22Rv1 (cell line): ENCODE measurements at regions not wholly inside any gene's neighbourhood (a gene's known extent, or its start where the extent isn't known, plus 50 kb on each side); places are given as distances from the start of the nearest gene placed in this dataset.

Source experiments
- CTCF ChIP-seq: fragments of 450-650 bp; IDR thresholded peaks from 2 replicates; pipeline ENCODE4 v1.5.1; 2017; ENCODE audit warnings: mild to moderate bottlenecking
- ZFX ChIP-seq: fragments of 450-650 bp; IDR thresholded peaks from 2 replicates; pipeline ENCODE4 v1.6.1; 2017; ENCODE audit warnings: antibody characterized with exemption, borderline replicate concordance

- TF ChIP-seq CTCF (no peak), ZFX (no peak)
Measured at GRCh38 chr18:60062396-60062795, 162.6 kb downstream of the PMAIP1 start.
